ENCODE measurements at regions not wholly inside any gene's neighbourhood (a gene's known extent, or its start where the extent isn't known, plus 50 kb on each side); places are given as distances from the start of the nearest gene placed in this dataset.

DNA sequence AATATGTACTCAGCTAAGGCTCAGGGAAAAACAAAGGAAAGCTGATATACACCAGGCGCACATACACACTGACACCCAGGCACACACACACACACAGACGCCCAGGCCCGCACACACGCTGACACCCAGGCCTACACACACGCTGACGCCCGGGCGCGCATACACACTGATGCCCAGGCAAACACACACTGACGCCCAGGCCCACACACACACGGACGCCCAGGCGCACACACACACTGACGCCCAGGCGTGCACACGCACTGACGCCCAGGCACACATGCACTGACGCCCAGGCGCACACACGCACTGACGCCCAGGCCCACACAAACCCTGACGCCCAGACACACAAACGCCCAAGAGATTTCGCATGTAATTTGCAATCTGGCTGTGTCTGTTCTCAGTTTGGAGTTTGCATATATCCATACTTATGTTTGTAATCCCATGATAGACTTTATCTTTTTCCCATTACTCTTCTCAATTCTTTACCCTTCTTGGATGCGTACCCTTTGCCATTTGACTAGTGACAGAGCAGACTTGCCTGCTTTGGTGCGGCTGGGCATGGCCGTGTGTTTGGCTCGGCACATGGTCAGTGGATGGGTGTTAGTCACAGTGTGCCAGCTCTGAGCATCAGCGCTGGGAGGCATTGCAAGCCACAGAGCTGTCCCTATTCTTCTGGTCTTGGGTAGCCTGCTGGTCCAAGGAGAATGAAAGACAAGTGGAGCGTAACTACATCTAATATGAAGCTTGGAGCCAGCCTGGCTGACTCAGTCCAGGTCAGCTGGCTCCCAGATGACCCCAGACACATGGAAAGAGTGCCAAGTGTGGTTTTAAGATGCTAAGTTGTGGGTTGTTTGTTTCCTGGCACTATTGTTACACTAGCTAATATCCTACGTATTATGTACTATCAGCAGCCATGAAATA is 632.4 kb upstream of the ZFP42 start:
- TF ChIP-seq, protein P1, sequence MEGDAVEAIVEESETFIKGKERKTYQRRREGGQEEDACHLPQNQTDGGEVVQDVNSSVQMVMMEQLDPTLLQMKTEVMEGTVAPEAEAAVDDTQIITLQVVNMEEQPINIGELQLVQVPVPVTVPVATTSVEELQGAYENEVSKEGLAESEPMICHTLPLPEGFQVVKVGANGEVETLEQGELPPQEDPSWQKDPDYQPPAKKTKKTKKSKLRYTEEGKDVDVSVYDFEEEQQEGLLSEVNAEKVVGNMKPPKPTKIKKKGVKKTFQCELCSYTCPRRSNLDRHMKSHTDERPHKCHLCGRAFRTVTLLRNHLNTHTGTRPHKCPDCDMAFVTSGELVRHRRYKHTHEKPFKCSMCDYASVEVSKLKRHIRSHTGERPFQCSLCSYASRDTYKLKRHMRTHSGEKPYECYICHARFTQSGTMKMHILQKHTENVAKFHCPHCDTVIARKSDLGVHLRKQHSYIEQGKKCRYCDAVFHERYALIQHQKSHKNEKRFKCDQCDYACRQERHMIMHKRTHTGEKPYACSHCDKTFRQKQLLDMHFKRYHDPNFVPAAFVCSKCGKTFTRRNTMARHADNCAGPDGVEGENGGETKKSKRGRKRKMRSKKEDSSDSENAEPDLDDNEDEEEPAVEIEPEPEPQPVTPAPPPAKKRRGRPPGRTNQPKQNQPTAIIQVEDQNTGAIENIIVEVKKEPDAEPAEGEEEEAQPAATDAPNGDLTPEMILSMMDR (IDR thresholded peaks at IDR 0.05): no peak
- TF ChIP-seq POLR2A (IDR thresholded peaks at IDR 0.05): no peak

Measured in transverse colon (tissue), 3 donors.